K562 (cell line): ENCODE measurements at regions not wholly inside any gene's neighbourhood (a gene's known extent, or its start where the extent isn't known, plus 50 kb on each side); places are given as distances from the start of the nearest gene placed in this dataset.

Experiments
- BACH1 ChIP-seq: fragments of 200-800 bp; sonication (Bioruptor generic); IDR thresholded peaks from 2 replicates; pipeline ENCODE4 v1.6.1; 2016; ENCODE audit warnings: missing genetic modification characterization, missing compliant biosample characterization
- CAMTA2 ChIP-seq: fragments of 250-450 bp; sonication (Bioruptor Pico); conservative IDR thresholded peaks from 2 replicates; pipeline ENCODE4 v1.5.1; 2022
- EZH2 ChIP-seq: IDR thresholded peaks from 2 replicates; pipeline ENCODE4 v1.6.1; 2012; ENCODE audit warnings: low read depth, mild to moderate bottlenecking, inconsistent platforms, low read length, borderline replicate concordance
- FOXA1 ChIP-seq: fragments of 450-650 bp; IDR thresholded peaks from 2 replicates; pipeline ENCODE4 v1.6.1; 2016; ENCODE audit warnings: mild to moderate bottlenecking, borderline replicate concordance
- GATA2 ChIP-seq: sonication (generic); formaldehyde crosslinking; IDR thresholded peaks from 2 replicates; pipeline ENCODE4 v1.4.0; 2020; ENCODE audit warnings: mild to moderate bottlenecking, missing genetic modification reagents
- MAFK ChIP-seq: IDR thresholded peaks from 2 replicates; pipeline ENCODE4 v1.6.1; 2011; ENCODE audit warnings: low read length, improper control_type of control experiment
- MEIS2 ChIP-seq: fragments of 450-650 bp; IDR thresholded peaks from 2 replicates; pipeline ENCODE4 v1.6.1; 2014; ENCODE audit warnings: mild to moderate bottlenecking; ENCODE audit not compliant: partially characterized antibody
- POLR3G ChIP-seq: IDR thresholded peaks from 2 replicates; pipeline ENCODE4 v1.6.1; 2011; ENCODE audit not compliant: insufficient read length, insufficient replicate concordance; ENCODE audit errors: extremely low read depth
- RAD21 ChIP-seq, 2 experiments: fragments of 250-450 bp in 1 of 2; fragments of 450-650 bp in 1 of 2; sonication (Bioruptor Pico) in 1 of 2; formaldehyde crosslinking in 1 of 2; IDR thresholded peaks in 1 of 2; conservative IDR thresholded peaks in 1 of 2; 2 replicates each; pipeline versions ENCODE4 v1.4.0 to v1.8.0; 2020 to 2022; ENCODE audit warnings: mild to moderate bottlenecking in 2 of 2, moderate library complexity in 1 of 2
- SMAD1 ChIP-seq: fragments of 150-350 bp; IDR thresholded peaks from 2 replicates; pipeline ENCODE4 v1.6.1; 2014; ENCODE audit warnings: low read length, low read depth; ENCODE audit not compliant: partially characterized antibody
- TF ChIP-seq, protein P1 (sequence below), 3 experiments: IDR thresholded peaks in 2 of 3; conservative IDR thresholded peaks in 1 of 3; 2 replicates each; pipeline ENCODE4 v1.5.1; 2011 to 2012; ENCODE audit warnings: low read length in 3 of 3, mild to moderate bottlenecking in 3 of 3, control low read depth in 2 of 3, improper control_type of control experiment in 1 of 3, inconsistent platforms in 1 of 3, low read depth in 1 of 3, mixed read lengths in 1 of 3, moderate library complexity in 1 of 3; ENCODE audit not compliant: insufficient read depth in 2 of 3

DNA sequence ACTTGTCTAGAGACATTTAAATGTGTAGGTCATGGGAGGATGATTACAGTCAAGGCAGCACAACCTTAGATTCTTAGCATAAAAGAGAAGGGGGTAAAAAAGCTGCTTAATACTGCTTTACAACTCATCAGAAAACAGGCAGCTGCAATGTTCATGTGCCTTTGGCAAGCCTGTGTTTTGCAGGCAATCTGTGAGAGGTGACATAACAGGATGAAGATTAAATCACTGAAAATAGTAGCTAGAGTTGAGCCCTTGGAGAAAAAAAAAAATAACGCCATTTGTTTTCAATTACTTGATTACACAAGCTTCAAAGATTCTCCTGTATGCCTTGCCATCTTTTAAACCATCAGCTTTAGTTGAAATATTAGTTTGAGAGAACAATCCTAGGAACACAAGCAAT, 847.6 kb upstream of the LCORL start:
- TF ChIP-seq GATA2 (CRISPR knock-in tag): no peak
- no peak for TF ChIP-seq EZH2
- TF ChIP-seq POLR3G: no peak
- no peak for TF ChIP-seq SMAD1
- TF ChIP-seq MEIS2: no peak
- TF ChIP-seq RAD21 (CRISPR knock-in tag; conservative IDR thresholded peaks at IDR 0.05 in 1 of 2, IDR thresholded peaks at IDR 0.05 in 1 of 2): no peak
- TF ChIP-seq, protein P1, sequence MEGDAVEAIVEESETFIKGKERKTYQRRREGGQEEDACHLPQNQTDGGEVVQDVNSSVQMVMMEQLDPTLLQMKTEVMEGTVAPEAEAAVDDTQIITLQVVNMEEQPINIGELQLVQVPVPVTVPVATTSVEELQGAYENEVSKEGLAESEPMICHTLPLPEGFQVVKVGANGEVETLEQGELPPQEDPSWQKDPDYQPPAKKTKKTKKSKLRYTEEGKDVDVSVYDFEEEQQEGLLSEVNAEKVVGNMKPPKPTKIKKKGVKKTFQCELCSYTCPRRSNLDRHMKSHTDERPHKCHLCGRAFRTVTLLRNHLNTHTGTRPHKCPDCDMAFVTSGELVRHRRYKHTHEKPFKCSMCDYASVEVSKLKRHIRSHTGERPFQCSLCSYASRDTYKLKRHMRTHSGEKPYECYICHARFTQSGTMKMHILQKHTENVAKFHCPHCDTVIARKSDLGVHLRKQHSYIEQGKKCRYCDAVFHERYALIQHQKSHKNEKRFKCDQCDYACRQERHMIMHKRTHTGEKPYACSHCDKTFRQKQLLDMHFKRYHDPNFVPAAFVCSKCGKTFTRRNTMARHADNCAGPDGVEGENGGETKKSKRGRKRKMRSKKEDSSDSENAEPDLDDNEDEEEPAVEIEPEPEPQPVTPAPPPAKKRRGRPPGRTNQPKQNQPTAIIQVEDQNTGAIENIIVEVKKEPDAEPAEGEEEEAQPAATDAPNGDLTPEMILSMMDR (IDR thresholded peaks at IDR 0.05 in 2 of 3, conservative IDR thresholded peaks at IDR 0.05 in 1 of 3; ENCODE audit: insufficient read depth in 2 of 3, low read depth in 1 of 3, low read length in 3 of 3): no peak
- no peak for TF ChIP-seq FOXA1
- TF ChIP-seq BACH1 (tag): no peak
- no peak for TF ChIP-seq CAMTA2 (CRISPR knock-in tag)
- TF ChIP-seq MAFK: no peak
